ENCODE measurements at regions not wholly inside any gene's neighbourhood (a gene's known extent, or its start where the extent isn't known, plus 50 kb on each side); places are given as distances from the start of the nearest gene placed in this dataset.

DNA sequence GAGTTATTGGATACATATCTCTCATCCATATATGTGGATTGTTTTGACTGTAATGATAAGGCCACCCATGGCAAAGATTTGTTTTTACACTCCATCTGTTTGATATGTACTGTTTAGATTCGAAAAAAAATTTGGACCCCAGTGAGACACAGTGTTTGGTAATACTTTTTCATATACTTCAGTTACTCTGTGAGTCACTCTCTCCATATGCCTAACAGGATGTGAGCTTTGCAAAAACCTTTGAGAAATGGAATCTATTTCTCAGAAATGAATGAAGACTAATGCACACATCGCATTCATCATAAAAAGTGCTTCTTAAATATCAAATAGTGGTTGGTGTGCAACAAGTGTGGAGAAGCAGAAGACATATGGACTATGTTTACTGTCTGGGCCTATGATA is 781.5 kb downstream of the SLC6A15 start:
- TF ChIP-seq, protein P1, sequence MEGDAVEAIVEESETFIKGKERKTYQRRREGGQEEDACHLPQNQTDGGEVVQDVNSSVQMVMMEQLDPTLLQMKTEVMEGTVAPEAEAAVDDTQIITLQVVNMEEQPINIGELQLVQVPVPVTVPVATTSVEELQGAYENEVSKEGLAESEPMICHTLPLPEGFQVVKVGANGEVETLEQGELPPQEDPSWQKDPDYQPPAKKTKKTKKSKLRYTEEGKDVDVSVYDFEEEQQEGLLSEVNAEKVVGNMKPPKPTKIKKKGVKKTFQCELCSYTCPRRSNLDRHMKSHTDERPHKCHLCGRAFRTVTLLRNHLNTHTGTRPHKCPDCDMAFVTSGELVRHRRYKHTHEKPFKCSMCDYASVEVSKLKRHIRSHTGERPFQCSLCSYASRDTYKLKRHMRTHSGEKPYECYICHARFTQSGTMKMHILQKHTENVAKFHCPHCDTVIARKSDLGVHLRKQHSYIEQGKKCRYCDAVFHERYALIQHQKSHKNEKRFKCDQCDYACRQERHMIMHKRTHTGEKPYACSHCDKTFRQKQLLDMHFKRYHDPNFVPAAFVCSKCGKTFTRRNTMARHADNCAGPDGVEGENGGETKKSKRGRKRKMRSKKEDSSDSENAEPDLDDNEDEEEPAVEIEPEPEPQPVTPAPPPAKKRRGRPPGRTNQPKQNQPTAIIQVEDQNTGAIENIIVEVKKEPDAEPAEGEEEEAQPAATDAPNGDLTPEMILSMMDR (IDR thresholded peaks at IDR 0.05 in 8 of 11, conservative IDR thresholded peaks at IDR 0.05 in 3 of 11), result no peak
- TF ChIP-seq POLR2AphosphoS5 (IDR thresholded peaks at IDR 0.05), result no peak
- no peak for TF ChIP-seq POLR2A (IDR thresholded peaks at IDR 0.05)

All from spleen (tissue), 7 donors.